ENCODE measurements at regions not wholly inside any gene's neighbourhood (a gene's known extent, or its start where the extent isn't known, plus 50 kb on each side); places are given as distances from the start of the nearest gene placed in this dataset.

- no peak overlapping the region for H3K27ac Mint-ChIP-seq (ENCODE audit: unreplicated experiment)
- H3K36me3 Mint-ChIP-seq (ENCODE audit: insufficient read depth, unreplicated experiment) = no peaks in the 10 kb centered on the region
- intact Hi-C loops (cut with micrococcal nuclease; ENCODE audit: unreplicated experiment) = no loop called here
- no peaks in the 10 kb centered on the region for H3K9me3 Mint-ChIP-seq (ENCODE audit: unreplicated experiment)
- H3K4me1 ChIP-seq = no peaks in the 10 kb centered on the region
- no peaks in the 10 kb centered on the region for H3K4me1 Mint-ChIP-seq (ENCODE audit: low read depth, unreplicated experiment)
- no peaks in the 10 kb centered on the region for H3K9me3 ChIP-seq
- H3K27me3 ChIP-seq (replicated peaks; ENCODE audit: control insufficient read depth, insufficient read depth, low read length) = no peaks in the 10 kb centered on the region; the same call in 1 of the 2 replicates
- DNase-seq = no peak
- no peak overlapping the region for H3K4me3 Mint-ChIP-seq (ENCODE audit: unreplicated experiment)
- no peak for TF ChIP-seq CTCF (IDR thresholded peaks at IDR 0.05; ENCODE audit: insufficient read depth in 1 of 2, low read depth in 1 of 2, low read length in 1 of 2, severe bottlenecking in 1 of 2, unreplicated experiment in 1 of 2)
- H3K27me3 Mint-ChIP-seq (ENCODE audit: insufficient read depth, unreplicated experiment) = no peaks in the 10 kb centered on the region
- ChIA-PET POLR2A (no interaction called here), CTCF (no interaction called here)
- no peak overlapping the region for H3K4me3 ChIP-seq (ENCODE audit: low read depth, low read length)
- no peaks in the 10 kb centered on the region for H3K36me3 ChIP-seq (ENCODE audit: control insufficient read depth, insufficient read depth, low read length)
- no TSS peak for BruUV-seq (replicated peaks)
Measured at GRCh38 chr5:162801235-162801634, 636.2 kb upstream of the CCNG1 start.

GRCh38 chr5:162806195-162806594 lies 631.2 kb upstream of the CCNG1 start:
- BruUV-seq (replicated peaks) = no TSS peak
- Mint-ChIP-seq H3K27me3 (ENCODE audit: insufficient read depth, unreplicated experiment) (no peaks in the 10 kb centered on the region), H3K9me3 (ENCODE audit: unreplicated experiment) (no peaks in the 10 kb centered on the region), H3K27ac (ENCODE audit: unreplicated experiment) (no peak overlapping the region), H3K36me3 (ENCODE audit: insufficient read depth, unreplicated experiment) (no peaks in the 10 kb centered on the region), H3K4me1 (ENCODE audit: low read depth, unreplicated experiment) (no peaks in the 10 kb centered on the region), H3K4me3 (ENCODE audit: unreplicated experiment) (no peak overlapping the region)
- ChIA-PET CTCF (no interaction called here), POLR2A (no interaction called here)
- Histone ChIP-seq H3K36me3 (ENCODE audit: control insufficient read depth, insufficient read depth, low read length) (no peaks in the 10 kb centered on the region), H3K27me3 (replicated peaks; ENCODE audit: control insufficient read depth, insufficient read depth, low read length) (no peaks in the 10 kb centered on the region), H3K9me3 (no peaks in the 10 kb centered on the region), H3K4me1 (no peaks in the 10 kb centered on the region), H3K4me3 (ENCODE audit: low read depth, low read length) (no peak overlapping the region)
- no peak for DNase-seq
- intact Hi-C loops (cut with micrococcal nuclease; ENCODE audit: unreplicated experiment) = no loop called here
- TF ChIP-seq CTCF (IDR thresholded peaks at IDR 0.05; ENCODE audit: insufficient read depth in 1 of 2, low read depth in 1 of 2, low read length in 1 of 2, severe bottlenecking in 1 of 2, unreplicated experiment in 1 of 2) = no peak

GRCh38 chr5:162811071-162811470 lies 626.3 kb upstream of the CCNG1 start:
- H3K27me3 Mint-ChIP-seq (ENCODE audit: insufficient read depth, unreplicated experiment) = no peaks in the 10 kb centered on the region
- H3K4me1 ChIP-seq = no peaks in the 10 kb centered on the region
- no peaks in the 10 kb centered on the region for H3K4me1 Mint-ChIP-seq (ENCODE audit: low read depth, unreplicated experiment)
- DNase-seq = no peak
- CTCF ChIA-PET = no interaction called here
- H3K27me3 ChIP-seq (replicated peaks; ENCODE audit: control insufficient read depth, insufficient read depth, low read length) = no peaks in the 10 kb centered on the region
- H3K9me3 Mint-ChIP-seq (ENCODE audit: unreplicated experiment) = no peaks in the 10 kb centered on the region
- H3K9me3 ChIP-seq = no peaks in the 10 kb centered on the region
- no peak overlapping the region for H3K27ac Mint-ChIP-seq (ENCODE audit: unreplicated experiment)
- intact Hi-C loops (cut with micrococcal nuclease; ENCODE audit: unreplicated experiment) = no loop called here
- POLR2A ChIA-PET = no interaction called here
- no TSS peak for BruUV-seq (replicated peaks)
- no peak for TF ChIP-seq CTCF (IDR thresholded peaks at IDR 0.05; ENCODE audit: insufficient read depth in 1 of 2, low read depth in 1 of 2, low read length in 1 of 2, severe bottlenecking in 1 of 2, unreplicated experiment in 1 of 2)
- no peaks in the 10 kb centered on the region for H3K36me3 ChIP-seq (ENCODE audit: control insufficient read depth, insufficient read depth, low read length)
- H3K4me3 ChIP-seq (ENCODE audit: low read depth, low read length) = no peak overlapping the region
- H3K4me3 Mint-ChIP-seq (ENCODE audit: unreplicated experiment) = no peak overlapping the region
- H3K36me3 Mint-ChIP-seq (ENCODE audit: insufficient read depth, unreplicated experiment) = no peaks in the 10 kb centered on the region

All from Caco-2 (cell line).